Left lobe of liver (tissue), 2 donors: ENCODE measurements at regions not wholly inside any gene's neighbourhood (a gene's known extent, or its start where the extent isn't known, plus 50 kb on each side); places are given as distances from the start of the nearest gene placed in this dataset.
A peak's percentile ranks its signal among the peaks of the same experiment; 100 is the strongest.
"Not testable (repeated sequence)": the region's sequence is repeated elsewhere in the genome, so short reads cannot be mapped to it uniquely, and the experiment has no call there.

Experiments
- ATAC-seq: fragments of 200-7000 bp; cut with Tn5 transposase; one replicate; pipeline ENCODE4 v1.9.1; 2020; ENCODE audit warnings: mild to moderate bottlenecking, moderate library complexity
- DNase-seq: peaks from one replicate; pipeline ENCODE4 v3.0.0-alpha.2; 2020; ENCODE audit warnings: low spot score
- donor health status: DM: no; HTN: no; CAD: no; lungs with moderate emphysema.
- donor health status: DM: no; HTN: yes; CAD: no.

GRCh38 chr16:21365541-21365940 lies 87.5 kb upstream of the CRYM start:
- ATAC-seq, DNase-seq: not testable (repeated sequence)

GRCh38 chr16:21363550-21364223 lies 85.6 kb upstream of the CRYM start:
- ATAC-seq, DNase-seq: not testable (repeated sequence)

- ATAC-seq, DNase-seq: not testable (repeated sequence)
These were observed 83.6 kb upstream of the CRYM start for GRCh38 chr16:21361612-21362227.

GRCh38 chr16:21361045-21361444 lies 83.0 kb upstream of the CRYM start:
- not testable (repeated sequence) for ATAC-seq, DNase-seq

GRCh38 chr16:21359513-21359912 lies 81.4 kb upstream of the CRYM start:
- ATAC-seq, DNase-seq: not testable (repeated sequence)

- not testable (repeated sequence) for ATAC-seq, DNase-seq
These were observed 80.2 kb upstream of the CRYM start for GRCh38 chr16:21358261-21358795.

- peak; percentile 38 for ATAC-seq
- DNase-seq, result not testable (repeated sequence)
These were observed 78.2 kb upstream of the CRYM start for GRCh38 chr16:21356308-21356707.

GRCh38 chr16:21351433-21351832 lies 73.3 kb upstream of the CRYM start:
- DNase-seq, ATAC-seq: not testable (repeated sequence)

- not testable (repeated sequence) for ATAC-seq, DNase-seq
These were observed 72.8 kb upstream of the CRYM start for GRCh38 chr16:21350851-21351250.

GRCh38 chr16:21349336-21349735 lies 71.2 kb upstream of the CRYM start:
- not testable (repeated sequence) for ATAC-seq

GRCh38 chr16:21348815-21349214 lies 70.7 kb upstream of the CRYM start:
- not testable (repeated sequence) for ATAC-seq, DNase-seq

More at GRCh38 chr16:21349336-21349735, 71.2 kb upstream of the CRYM start:
- DNase-seq, result not testable (repeated sequence)

- ATAC-seq, result not testable (repeated sequence)
These were observed 69.4 kb upstream of the CRYM start for GRCh38 chr16:21347538-21347937.

GRCh38 chr16:21346756-21347491 lies 68.8 kb upstream of the CRYM start:
- ATAC-seq, DNase-seq: not testable (repeated sequence)

More at GRCh38 chr16:21347538-21347937, 69.4 kb upstream of the CRYM start:
- not testable (repeated sequence) for DNase-seq

- DNase-seq, ATAC-seq: not testable (repeated sequence)
These were observed 66.3 kb upstream of the CRYM start for GRCh38 chr16:21344361-21344912.

GRCh38 chr16:21341101-21341500 lies 63.0 kb upstream of the CRYM start:
- DNase-seq (no peak), ATAC-seq (no peak)

- ATAC-seq (no peak), DNase-seq (no peak)
These were observed 61.9 kb upstream of the CRYM start for GRCh38 chr16:21339941-21340340.

GRCh38 chr16:21339269-21339641 lies 61.2 kb upstream of the CRYM start:
- DNase-seq (no peak), ATAC-seq (no peak)

- DNase-seq (no peak), ATAC-seq (no peak)
These were observed 60.6 kb upstream of the CRYM start for GRCh38 chr16:21338537-21339268.

GRCh38 chr16:21336231-21336630 lies 58.1 kb upstream of the CRYM start:
- DNase-seq, result no peak
- no peak for ATAC-seq
